Fibroblast of gingiva (primary cell): ENCODE measurements at regions not wholly inside any gene's neighbourhood (a gene's known extent, or its start where the extent isn't known, plus 50 kb on each side); places are given as distances from the start of the nearest gene placed in this dataset.
"Not testable (repeated sequence)": the region's sequence is repeated elsewhere in the genome, so short reads cannot be mapped to it uniquely, and the experiment has no call there.

Experiments
- DNase-seq: peaks from one replicate; pipeline ENCODE4 v3.0.0-alpha.2; 2011; ENCODE audit warnings: low read depth

DNA sequence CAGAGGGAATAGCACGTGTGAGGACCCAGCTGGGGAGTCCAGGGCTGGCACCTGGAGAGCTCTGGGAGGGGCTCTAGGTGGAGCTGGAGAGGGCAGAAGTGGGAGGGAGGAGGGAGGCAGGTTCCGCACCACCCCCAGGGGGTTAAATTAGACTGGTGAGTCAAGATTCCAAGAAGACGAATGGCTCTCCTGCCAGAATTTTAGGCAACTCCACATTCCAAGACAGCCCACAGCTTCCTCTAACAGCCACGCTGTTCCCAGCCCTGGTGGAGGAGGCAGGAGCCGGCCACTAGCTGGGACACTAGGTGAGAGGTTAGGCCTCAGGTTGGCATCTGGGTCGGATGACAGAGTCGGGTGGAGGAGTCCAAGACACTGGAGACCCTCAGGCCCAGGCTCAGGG, 60.2 kb downstream of the TFAP2C start:
- peak; percentile 79 for DNase-seq

DNA sequence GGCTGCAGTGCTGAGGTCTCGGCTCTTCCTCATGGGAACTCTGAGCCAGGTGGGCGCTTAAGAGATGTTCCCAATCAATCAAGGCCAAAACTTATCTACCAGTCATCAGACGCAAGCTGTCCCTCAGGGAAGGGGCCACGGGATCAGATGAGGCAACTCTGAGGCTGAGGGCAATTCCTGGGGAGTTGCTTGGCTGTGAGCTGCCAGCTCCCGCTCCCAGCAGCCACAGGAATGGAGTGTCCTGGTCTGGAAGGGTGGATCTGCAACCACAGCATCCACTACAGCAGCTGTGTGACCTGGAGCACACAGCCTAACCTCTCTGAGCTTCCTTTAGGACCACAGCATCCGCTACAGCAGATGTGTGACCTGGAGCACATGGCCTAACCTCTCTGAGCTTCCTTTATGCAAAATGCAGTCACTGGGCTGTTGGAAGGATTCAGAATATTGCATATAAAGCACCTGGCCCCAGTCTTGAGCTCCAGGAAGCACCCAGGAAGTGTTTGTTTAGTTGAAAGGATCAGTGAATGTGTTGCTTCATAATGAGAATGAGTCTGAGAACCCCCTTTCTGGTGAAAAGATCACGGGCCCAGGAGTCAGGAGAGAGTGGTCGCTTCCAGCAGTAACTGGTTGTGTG, 60.9 kb downstream of the TFAP2C start:
- peak; percentile 73 for DNase-seq

DNA sequence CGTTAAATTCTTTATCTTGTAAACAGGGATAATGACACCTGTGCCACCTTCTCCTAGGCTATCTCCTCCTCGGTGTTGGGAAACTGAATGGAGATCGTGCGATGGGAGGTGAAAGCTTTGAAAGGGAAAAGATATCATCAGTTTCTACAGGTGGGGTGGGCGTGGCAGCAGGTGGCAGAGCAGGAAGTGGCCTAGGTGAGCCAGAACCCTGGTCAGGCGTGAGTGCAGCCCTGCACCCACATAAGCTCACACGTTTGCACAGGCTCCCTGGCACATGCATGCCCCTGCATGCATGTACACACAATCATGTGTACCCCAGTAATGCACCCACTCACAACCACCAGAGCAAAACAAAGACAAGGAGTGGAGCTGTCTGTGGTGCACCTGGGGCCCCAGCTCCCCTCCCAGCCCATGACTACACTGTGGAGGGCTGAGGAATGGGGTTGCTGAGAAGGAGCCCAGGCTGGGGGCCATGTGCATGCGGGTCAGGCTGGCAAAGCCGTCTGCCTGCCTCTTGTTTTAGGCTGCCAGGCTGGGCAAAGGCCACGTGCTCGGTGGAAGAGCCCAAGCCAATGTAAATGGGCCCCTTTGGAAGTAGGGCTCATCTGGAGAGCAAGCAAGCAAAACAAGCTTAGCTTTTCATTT, 61.5 kb downstream of the TFAP2C start:
- DNase-seq = no peak

DNA sequence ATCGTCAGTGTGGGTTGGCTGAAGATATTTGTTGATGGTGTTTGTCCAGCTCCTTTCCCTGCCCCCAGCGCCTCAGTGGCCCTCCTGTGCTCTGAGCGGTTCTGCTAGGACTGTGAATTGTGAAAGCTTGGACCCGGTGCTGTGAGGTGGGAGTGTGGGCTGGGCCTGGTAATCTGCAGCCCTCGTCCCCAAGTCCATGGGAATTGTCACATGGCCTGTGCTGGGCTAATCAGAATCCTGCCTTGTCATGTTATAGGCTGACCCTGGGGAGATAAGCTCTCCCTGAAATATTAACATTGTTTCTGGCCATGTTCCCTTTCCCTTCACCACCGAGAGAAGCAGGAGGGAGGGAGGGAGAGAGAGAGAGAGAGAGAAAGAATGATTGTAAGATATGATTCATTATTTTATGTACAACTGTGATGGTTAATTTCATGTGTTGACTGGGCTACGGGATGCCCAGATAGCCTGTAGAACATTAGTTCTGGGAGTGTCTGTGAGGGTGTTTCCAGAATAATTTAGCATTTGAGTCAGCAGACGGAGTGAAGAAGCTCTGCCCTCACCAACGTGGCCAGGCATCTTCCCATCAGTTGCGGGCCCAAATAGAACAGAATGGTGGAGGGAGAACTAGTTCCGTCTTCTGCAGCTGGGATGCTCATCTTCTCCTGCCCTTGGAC, 62.4 kb downstream of the TFAP2C start:
- DNase-seq = no peak

DNA sequence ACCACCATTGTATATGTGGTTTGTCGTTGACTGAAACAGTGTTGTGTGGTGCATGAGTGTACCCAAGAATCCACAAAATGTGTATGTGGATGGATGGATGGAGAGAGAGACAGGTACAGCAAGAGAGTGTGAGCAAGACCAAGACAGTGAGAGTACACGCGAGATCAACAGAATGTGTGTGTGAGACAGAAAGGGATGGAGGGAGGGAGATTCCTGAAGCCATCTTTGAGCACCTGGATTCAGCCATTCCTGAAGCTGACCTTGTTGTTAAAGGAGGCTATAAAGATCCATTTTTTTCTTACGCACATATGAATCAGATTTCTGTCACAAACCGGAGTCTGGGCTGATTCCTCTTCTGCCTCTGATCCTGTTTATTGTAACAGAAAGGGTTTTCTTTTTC, 64.1 kb downstream of the TFAP2C start:
- no peak for DNase-seq

DNA sequence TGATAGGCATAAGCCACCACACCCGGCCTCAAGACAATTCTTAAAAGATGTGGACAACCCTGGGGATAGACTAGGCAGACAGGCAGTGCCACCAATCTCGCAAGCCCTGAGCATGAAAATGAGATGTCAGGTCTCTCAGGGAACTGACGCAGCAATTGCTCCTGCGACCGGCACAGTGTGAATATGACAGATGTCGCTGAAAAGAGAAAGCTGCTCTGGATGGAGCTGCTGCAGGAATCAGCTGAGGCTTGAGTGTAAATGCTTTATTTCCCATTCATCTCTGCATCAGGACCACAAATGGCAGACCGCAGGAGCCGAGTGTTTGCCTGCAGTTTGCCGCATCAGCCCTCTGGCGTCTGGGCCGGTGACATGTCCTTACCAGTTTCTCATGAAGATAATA, 68.4 kb downstream of the TFAP2C start:
- no peak for DNase-seq

DNA sequence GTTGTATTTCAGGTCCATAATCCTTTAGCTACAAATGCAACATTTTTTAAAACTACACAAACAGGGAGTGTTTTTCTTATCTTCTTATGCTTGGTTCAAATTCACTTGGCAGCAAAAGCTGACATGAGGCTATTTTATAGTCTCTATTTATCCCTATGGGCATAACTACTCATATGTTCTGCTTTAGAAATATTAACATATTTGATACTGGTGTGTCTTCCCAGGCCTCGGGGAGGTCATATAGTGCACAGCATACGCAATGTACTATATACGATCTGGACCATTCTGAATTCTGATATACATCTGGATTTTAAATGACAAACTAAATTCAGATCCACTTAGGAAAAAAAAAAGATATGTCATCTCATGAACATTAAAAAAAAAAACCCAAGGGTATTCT, 69.2 kb downstream of the TFAP2C start:
- no peak for DNase-seq

DNA sequence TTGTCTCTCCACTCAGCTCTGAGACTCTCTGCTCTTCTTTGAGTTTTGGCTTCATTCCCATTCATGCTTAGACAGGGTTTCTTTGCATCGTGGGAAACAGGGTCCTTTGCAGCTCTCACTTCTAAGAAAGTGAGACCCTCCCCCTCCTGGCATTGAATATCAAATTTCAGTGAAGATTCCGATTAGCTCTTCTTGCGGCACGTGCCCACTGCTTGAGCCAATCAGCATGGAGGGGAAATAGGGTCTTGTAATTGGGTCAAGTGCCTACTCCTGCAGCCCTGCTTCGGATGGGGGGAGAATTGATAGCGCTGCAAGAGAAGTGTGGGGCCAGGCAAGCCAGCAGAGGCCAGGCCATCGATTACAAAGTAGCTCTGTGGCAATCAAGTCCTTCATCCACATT, 69.6 kb downstream of the TFAP2C start:
- no peak for DNase-seq

DNA sequence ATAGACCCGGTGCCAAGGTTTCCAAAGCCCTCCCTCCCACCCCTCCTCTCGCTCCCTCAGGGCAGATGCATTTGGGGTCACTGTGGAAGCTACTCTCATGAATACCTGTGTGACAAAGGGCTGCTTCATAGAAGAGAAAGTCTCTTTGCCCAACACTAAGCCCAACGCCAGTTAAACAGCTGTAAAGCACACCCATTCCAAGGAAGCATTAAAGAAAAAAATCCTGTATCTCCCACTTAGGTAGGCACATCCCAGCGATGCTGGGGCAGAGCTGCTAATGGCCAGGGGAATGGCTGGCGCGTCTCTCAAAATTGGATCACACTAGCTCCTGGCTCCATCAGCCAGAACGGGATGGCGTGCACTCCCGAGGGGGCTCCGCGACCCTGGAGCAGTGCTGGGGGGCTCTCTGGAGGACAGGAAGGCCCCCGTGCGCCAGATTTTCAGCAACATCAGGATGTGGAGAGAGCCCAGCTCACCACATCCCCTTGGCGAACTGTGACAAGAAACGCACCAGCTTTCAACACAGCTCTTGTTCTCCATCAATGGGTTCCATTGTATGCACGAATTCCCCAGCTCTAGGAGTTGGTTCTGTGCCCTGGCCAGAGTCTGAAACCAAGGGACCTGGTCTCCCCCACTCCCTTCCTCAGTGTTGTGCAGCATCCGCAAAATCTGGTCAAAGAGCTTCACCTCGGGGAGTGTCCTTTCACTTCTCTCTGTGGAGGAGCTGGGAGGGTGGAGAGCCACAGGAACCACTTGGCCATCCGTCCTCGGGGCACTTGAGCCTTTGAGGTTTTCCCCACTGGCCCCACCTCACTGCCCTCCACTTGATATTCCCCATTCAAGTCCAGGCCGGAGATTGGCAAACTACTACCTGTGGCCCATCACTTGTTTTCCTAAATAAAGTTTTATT, 74.1 kb downstream of the TFAP2C start:
- DNase-seq = no peak

DNA sequence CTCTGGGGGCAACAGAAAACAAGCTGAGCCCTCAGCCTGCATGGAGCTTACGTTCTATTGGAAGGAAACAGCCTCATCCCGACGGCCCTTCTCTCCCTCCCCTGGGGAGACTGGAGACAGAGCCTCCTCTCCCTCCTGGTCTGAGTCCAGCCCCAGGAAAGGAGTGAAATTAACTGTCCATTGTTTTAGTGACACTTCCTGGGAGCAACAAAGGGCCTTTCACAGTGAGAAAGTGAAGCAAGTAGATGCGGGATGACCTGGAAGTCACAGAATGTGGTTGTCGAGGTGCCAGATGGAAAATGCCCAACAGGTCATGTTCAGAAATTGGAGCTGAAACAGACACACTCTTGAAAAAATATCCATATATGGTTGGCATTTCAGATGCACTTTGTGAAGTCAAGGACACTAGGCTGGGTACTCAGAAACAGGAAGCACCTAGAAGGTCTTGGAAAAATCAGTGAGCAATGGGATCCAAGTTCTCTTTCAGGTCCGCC, 77.8 kb downstream of the TFAP2C start:
- no peak for DNase-seq

DNA sequence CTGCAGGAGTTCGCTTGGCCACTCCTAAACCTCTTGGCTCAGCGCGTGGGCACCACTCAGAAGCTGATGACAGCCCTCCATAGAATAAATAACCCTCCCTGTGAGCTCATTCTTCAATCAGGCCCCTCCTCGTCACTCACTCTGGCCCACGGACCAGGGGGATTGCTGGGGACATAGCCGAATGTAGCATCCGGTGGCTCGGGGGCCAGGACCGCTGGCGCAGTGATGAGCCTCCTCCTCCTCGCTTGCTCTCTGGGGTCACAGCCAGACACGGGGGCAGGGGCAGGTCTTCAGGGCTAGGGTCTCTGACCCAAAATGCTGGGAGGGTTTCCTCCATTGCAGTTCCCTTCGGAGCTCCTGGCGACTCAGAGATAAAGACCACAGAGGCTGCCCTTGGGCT, 79.9 kb downstream of the TFAP2C start:
- DNase-seq = no peak

DNA sequence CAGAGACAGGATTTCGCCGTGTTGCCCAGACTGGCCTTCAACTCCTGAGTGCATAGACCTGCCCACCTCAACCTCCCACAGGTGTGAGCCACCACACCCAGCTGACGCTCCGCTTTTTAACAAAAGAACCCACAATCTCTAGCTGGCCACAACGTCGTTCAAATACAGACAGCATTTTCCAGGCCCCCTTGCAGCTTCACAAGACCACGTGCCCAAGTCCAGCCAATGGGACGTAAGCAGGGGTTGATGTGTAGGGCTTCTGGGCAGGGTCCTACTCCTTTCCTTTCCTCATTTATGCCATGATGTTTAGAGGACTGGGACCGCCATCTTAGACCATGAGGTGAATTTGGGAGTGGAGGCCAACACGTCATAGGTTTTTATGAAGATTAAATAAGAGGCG, 81.0 kb downstream of the TFAP2C start:
- no peak for DNase-seq

DNA sequence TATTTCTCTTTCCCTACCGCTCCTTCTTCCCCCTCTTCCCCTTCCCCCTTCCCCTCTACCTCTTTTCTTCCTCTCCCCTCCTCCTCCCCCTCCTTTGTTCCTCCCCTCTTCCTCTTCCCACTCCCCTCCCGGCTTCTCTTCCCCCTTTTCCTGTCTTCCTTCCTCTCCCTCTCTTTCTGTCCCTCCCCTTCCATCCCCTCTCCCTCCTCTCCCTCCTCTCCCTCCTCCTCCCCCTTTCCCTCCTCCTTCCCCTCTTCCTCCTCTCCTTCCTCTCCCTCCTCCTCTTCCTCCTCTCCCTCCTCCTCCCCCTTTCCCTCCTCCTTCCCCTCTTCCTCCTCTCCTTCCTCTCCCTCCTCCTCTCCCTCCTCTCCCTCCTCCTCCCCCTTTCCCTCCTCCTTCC, 81.5 kb downstream of the TFAP2C start:
- DNase-seq = not testable (repeated sequence)

DNA sequence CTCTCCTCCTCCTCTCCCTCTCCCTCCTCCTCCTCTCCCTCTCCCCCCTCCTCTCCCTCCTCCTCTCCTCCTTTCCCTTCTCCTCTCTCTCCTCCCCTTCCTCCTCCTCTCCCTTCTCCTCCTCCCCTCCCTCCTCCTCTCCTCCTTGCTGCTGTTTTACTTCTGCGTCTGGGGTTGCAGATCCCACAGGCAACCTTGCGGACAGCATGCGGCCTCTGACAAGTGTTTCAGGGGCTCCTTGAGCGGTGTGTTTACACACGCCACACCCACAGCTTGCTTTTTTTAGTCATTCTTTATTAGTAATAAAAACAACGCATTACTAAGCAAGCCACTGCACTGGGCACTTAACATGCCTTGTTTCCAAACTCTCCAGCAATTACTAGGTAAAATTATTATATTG, 81.9 kb downstream of the TFAP2C start:
- DNase-seq = peak; percentile 26

DNA sequence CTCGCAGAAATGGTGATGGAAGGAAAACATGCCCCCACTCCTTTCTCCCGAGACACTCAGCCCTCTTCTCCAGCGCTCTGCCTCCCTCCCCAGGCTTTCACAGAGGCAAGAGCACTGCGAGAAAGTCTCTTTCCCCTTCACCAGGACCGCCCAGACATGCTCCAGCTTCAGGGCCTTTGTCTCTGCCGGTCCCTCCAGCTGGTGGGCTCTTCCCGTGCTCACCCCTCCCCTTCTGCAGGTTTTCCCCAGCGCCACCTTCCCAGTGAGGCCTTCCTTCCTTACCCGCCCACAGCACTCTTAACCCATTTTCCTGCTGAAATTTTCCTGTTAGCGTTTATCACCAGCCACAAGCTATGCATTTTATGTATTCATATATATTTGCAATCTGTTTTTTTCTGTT, 86.2 kb downstream of the TFAP2C start:
- DNase-seq = no peak

DNA sequence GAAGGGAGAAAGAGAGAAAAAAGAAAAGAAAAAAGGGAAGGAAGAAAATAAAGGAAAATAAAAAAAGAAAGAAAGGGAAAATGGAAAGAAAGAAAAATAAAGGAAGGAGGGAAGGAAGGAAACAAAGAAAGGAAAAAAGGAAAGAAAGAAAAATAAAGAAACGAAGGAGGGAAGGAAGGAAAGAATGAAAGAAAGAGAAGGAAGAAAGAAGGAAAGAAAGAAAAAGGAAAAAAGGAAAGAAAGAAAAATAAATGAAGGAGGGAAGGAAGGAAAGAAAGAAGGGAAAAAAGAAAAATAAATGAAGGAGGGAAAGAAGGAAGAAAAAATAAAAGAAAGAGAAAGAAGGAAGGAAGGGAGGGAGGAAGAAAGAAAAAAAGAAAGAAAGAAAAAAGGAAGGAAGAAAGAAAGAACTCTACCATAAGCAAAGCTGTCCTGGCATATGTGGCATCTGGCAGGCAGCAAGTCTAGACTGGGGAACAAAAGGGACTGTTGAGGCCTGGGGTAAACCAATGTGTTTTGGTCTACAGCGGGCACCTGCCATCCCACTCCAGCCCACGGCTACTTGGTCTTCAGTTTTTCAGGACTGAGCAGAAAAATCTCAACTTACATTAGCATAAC, 86.9 kb downstream of the TFAP2C start:
- no peak for DNase-seq

DNA sequence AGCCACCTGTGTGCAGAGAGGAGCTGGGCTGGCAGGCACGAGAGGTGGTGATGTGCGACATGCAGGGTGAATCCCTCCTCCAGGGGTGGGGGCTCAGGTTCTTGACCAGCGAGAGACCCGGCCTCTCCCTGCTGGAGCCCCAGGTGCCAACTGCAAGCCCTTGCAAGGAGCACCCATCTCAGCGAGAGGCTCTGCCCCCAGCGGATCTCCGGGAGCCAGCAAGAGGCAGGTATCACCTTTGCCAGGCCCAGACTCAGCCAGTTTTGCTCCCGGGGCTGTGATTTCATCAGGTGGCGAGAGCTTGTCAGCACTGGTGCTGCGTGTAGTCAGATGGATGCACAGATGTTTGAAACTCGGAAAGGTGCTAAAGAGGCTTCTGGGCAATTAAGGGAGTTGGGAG, 87.7 kb downstream of the TFAP2C start:
- DNase-seq = no peak

DNA sequence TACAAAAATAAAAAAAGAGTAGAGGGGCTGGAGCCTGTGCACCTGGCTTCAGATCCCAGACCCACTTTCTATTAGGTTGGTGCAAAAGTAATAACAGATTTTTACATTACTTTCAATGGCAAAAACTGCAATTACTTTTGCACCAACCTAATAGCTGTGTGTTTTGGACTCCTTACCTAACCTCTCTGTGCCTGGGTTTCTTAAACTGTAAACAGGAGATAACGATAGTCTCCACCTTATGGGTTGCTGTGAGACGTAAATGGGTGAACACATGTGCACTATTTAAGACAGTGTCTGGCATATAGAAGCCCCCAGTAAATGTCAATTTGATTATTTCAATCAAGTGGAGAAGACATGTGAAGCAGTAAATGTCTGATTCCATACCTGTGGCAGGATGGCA, 89.7 kb downstream of the TFAP2C start:
- no peak for DNase-seq

DNA sequence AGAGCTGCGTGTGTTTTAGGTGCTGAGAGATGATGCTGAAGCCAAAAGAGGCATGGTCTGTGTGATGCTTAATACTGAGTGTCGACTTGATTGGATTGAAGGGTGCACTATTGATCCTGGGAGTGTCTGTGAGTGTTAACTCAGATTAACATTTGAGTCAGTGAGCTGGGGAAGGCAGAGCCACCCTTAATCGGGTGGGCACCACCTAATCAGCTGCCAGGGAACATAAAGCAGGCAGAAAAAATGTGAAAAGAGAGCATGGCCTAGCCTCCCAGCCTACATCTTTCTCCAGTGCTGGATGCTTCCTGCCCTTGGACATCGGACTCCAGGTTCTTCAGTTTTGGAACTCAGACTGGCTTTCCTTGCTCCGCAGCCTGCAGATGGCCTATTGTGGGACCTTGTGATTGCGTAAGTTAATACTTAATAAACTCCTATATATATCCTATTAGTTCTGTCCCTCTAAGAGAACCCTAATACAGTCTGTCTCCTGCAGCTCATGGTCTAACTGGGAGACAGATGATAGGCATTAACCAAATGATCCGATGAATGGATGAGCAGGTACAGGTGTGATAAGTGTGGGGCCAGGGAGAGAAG, 91.6 kb downstream of the TFAP2C start:
- no peak for DNase-seq

DNA sequence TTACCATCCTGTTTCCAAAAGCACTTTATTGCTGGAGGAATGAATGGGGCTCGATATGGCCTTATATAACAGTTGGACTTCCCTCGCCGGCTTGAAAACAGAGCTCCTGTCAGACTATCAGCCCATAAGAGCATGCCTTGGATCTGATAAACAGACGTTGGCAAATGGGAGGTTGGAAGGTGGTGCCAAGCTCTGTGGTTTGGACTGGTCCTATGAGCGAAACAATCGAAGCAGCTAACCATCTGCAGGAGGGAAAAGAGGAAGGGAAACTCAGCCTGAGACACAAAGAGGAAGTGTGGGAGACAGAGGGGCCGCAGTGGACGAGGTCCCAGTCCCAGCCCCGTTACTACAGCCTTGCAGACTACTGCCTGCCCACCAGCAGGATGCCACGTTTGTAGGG, 92.9 kb downstream of the TFAP2C start:
- DNase-seq = peak; percentile 43

DNA sequence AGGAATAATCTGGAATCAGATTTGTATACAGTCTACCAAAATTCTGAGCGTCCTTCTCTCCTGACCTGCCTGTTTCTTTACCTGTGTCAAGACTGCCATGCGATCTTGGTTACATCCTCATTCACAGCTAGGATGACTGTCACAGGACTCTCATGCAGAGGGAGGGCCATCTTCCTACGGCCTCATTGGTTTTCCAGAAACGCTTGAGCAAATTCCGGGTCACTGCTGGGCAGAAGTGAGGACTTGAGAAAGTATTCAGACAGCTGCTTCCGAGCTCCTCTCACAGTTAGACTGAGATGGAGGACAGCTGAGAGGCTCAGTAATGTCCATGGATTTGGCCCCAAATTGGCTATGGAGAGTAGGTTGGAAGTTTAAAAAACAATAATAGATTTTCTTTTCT, 94.2 kb downstream of the TFAP2C start:
- no peak for DNase-seq
